DND-41 (cell line): ENCODE measurements at regions not wholly inside any gene's neighbourhood (a gene's known extent, or its start where the extent isn't known, plus 50 kb on each side); places are given as distances from the start of the nearest gene placed in this dataset.

Experiments
- ATAC-seq: fragments of 200-7000 bp; cut with Tn5 transposase; 3 replicates; pipeline ENCODE4 v1.9.1; 2021; ENCODE audit warnings: low read depth; ENCODE audit not compliant: insufficient read depth
- DNase-seq: peaks from one replicate; pipeline ENCODE4 v3.0.0-alpha.2; 2020
- H2AFZ ChIP-seq: 2 replicates; pipeline ENCODE4 v1.6.0; 2012; ENCODE audit warnings: low read depth, low read length
- H3K27ac ChIP-seq: 2 replicates; pipeline ENCODE4 v1.5.1; 2012; ENCODE audit warnings: low read length, inconsistent platforms
- H3K27me3 ChIP-seq: fragments of 200-600 bp; sonication (generic); 2 replicates; pipeline ENCODE4 v1.6.0; 2012; ENCODE audit warnings: low read length, mild to moderate bottlenecking, inconsistent platforms; ENCODE audit not compliant: insufficient read depth, poor library complexity
- H3K36me3 ChIP-seq: 2 replicates; pipeline ENCODE4 v1.5.1; 2012; ENCODE audit warnings: low read length, inconsistent platforms; ENCODE audit not compliant: insufficient read depth
- H3K4me1 ChIP-seq: 2 replicates; pipeline ENCODE4 v1.5.1; 2012; ENCODE audit warnings: mild to moderate bottlenecking, low read length; ENCODE audit not compliant: insufficient read depth
- H3K4me2 ChIP-seq: 2 replicates; pipeline ENCODE4 v1.6.0; 2012; ENCODE audit warnings: mild to moderate bottlenecking, moderate library complexity, low read length, inconsistent platforms; ENCODE audit not compliant: insufficient read depth
- H3K4me3 ChIP-seq, 2 experiments: fragments of 200-600 bp in 1 of 2; shearing (Covaris generic) in 1 of 2; 2 replicates each; pipeline ENCODE4 v1.5.1; 2012 to 2016; ENCODE audit warnings: inconsistent platforms in 2 of 2, low read length in 2 of 2, mild to moderate bottlenecking in 2 of 2, low read depth in 1 of 2, moderate library complexity in 1 of 2
- H3K79me2 ChIP-seq: 2 replicates; pipeline ENCODE4 v1.6.0; 2012; ENCODE audit warnings: low read length, inconsistent platforms; ENCODE audit not compliant: insufficient read depth
- H3K9ac ChIP-seq: 2 replicates; pipeline ENCODE4 v1.6.0; 2012; ENCODE audit warnings: low read depth, mild to moderate bottlenecking, inconsistent platforms, low read length, moderate library complexity
- H3K9me3 ChIP-seq: 2 replicates; pipeline ENCODE4 v1.5.1; 2012; ENCODE audit warnings: low read length, moderate library complexity, mild to moderate bottlenecking, inconsistent platforms; ENCODE audit not compliant: insufficient read depth, severe bottlenecking
- H4K20me1 ChIP-seq: 2 replicates; pipeline ENCODE4 v1.6.0; 2012; ENCODE audit warnings: low read length; ENCODE audit not compliant: insufficient read depth
- CTCF ChIP-seq: IDR thresholded peaks from 2 replicates; pipeline ENCODE4 v1.5.1; 2012; ENCODE audit warnings: borderline replicate concordance, low read length, moderate library complexity, mild to moderate bottlenecking; ENCODE audit not compliant: poor library complexity, severe bottlenecking; ENCODE audit errors: extremely low read depth
- EZH2 ChIP-seq: IDR thresholded peaks from 3 replicates; pipeline ENCODE4 v1.6.1; 2012; ENCODE audit warnings: borderline replicate concordance, low read depth, mild to moderate bottlenecking, moderate library complexity, low read length, inconsistent platforms; ENCODE audit not compliant: severe bottlenecking

GRCh38 chr3:148330542-148330941, 367.2 kb upstream of the AGTR1 start:
- Histone ChIP-seq H3K4me2 (no peak overlapping the region), H3K36me3 (no peaks in the 10 kb centered on the region), H2AFZ (no peak overlapping the region), H3K27me3 (no peaks in the 10 kb centered on the region), H3K4me3 (no peak overlapping the region), H3K9ac (no peak overlapping the region), H3K4me1 (no peaks in the 10 kb centered on the region), H4K20me1 (no peaks in the 10 kb centered on the region), H3K9me3 (no peaks in the 10 kb centered on the region), H3K79me2 (no peaks in the 10 kb centered on the region), H3K27ac (no peak overlapping the region)
- ATAC-seq (no peak), DNase-seq (no peak)
- TF ChIP-seq EZH2 (no peak), CTCF (no peak)

- H2AFZ ChIP-seq, result no peak overlapping the region
- H3K9me3 ChIP-seq, result no peaks in the 10 kb centered on the region
- no peaks in the 10 kb centered on the region for H3K79me2 ChIP-seq
- H3K4me1 ChIP-seq, result no peaks in the 10 kb centered on the region
- H4K20me1 ChIP-seq, result no peaks in the 10 kb centered on the region
- H3K4me2 ChIP-seq, result no peak overlapping the region
- H3K27ac ChIP-seq, result no peak overlapping the region
- H3K36me3 ChIP-seq, result no peaks in the 10 kb centered on the region
- no peak overlapping the region for H3K4me3 ChIP-seq
- DNase-seq, result no peak
- ATAC-seq, result no peak
- no peak for TF ChIP-seq CTCF
- no peaks in the 10 kb centered on the region for H3K27me3 ChIP-seq
- H3K9ac ChIP-seq, result no peak overlapping the region
Observed at GRCh38 chr3:148331081-148331846, 366.4 kb upstream of the AGTR1 start.

- H3K4me3 ChIP-seq, result no peak overlapping the region
- no peaks in the 10 kb centered on the region for H3K36me3 ChIP-seq
- H3K27ac ChIP-seq, result no peak overlapping the region
- no peak for TF ChIP-seq EZH2
- TF ChIP-seq CTCF, result no peak
- H3K9ac ChIP-seq, result no peak overlapping the region
- H3K9me3 ChIP-seq, result no peaks in the 10 kb centered on the region
- H4K20me1 ChIP-seq, result no peaks in the 10 kb centered on the region
- no peak overlapping the region for H2AFZ ChIP-seq
- no peaks in the 10 kb centered on the region for H3K79me2 ChIP-seq
- DNase-seq (no peak), ATAC-seq (no peak)
- no peak overlapping the region for H3K4me2 ChIP-seq
- no peaks in the 10 kb centered on the region for H3K27me3 ChIP-seq
- no peaks in the 10 kb centered on the region for H3K4me1 ChIP-seq
Observed at GRCh38 chr3:148332509-148332908, 365.2 kb upstream of the AGTR1 start.

- DNase-seq (no peak), ATAC-seq (no peak)
- no peaks in the 10 kb centered on the region for H3K36me3 ChIP-seq
- no peak overlapping the region for H3K4me3 ChIP-seq
- TF ChIP-seq EZH2, result no peak
- TF ChIP-seq CTCF, result no peak
- H3K27ac ChIP-seq, result no peak overlapping the region
- H3K9me3 ChIP-seq, result no peaks in the 10 kb centered on the region
- H3K27me3 ChIP-seq, result no peaks in the 10 kb centered on the region
- no peak overlapping the region for H3K9ac ChIP-seq
- H3K79me2 ChIP-seq, result no peaks in the 10 kb centered on the region
- H2AFZ ChIP-seq, result no peak overlapping the region
- no peaks in the 10 kb centered on the region for H3K4me1 ChIP-seq
- no peak overlapping the region for H3K4me2 ChIP-seq
- H4K20me1 ChIP-seq, result no peaks in the 10 kb centered on the region
Observed at GRCh38 chr3:148333091-148333490, 364.6 kb upstream of the AGTR1 start.
